ENCODE measurements at regions not wholly inside any gene's neighbourhood (a gene's known extent, or its start where the extent isn't known, plus 50 kb on each side); places are given as distances from the start of the nearest gene placed in this dataset.

DNA sequence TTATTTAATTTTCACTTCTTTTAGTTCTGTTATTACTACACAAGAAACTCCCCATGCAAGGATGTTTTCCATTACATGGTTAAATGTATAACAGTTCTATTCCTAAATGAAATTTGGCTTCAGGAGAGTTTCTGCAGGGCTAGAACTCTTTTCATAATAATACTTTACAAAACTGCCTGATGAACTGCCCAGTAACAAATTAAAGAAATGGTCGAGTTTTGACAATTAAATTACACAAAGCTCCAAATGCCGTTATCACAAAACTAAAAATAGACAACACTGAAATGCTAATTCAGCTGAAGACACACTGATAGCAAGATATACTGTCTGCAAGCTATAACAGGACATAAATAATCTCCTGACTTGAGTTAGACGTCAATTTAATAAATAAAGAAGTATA lies 435.2 kb upstream of the CCDC54 start:
- peaks cover 0 to 11% of the 10 kb centered on the region in 2 experiments; a peak in 3 of 4 replicates for H3K4me1 ChIP-seq (ENCODE audit: control insufficient read depth in 1 of 2, insufficient read depth in 2 of 2, low read depth in 1 of 2, low read length in 1 of 2)
- H3K9me2 ChIP-seq, result no peaks in the 10 kb centered on the region
- no peak for TF ChIP-seq EP300 (IDR thresholded peaks at IDR 0.05; ENCODE audit: borderline replicate concordance in 1 of 2, low read depth in 1 of 2, low read length in 1 of 2)
- TF ChIP-seq, protein P1, sequence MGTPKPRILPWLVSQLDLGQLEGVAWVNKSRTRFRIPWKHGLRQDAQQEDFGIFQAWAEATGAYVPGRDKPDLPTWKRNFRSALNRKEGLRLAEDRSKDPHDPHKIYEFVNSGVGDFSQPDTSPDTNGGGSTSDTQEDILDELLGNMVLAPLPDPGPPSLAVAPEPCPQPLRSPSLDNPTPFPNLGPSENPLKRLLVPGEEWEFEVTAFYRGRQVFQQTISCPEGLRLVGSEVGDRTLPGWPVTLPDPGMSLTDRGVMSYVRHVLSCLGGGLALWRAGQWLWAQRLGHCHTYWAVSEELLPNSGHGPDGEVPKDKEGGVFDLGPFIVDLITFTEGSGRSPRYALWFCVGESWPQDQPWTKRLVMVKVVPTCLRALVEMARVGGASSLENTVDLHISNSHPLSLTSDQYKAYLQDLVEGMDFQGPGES (IDR thresholded peaks at IDR 0.05; ENCODE audit: low read depth, low read length), result no peak
- TF ChIP-seq, protein P2, sequence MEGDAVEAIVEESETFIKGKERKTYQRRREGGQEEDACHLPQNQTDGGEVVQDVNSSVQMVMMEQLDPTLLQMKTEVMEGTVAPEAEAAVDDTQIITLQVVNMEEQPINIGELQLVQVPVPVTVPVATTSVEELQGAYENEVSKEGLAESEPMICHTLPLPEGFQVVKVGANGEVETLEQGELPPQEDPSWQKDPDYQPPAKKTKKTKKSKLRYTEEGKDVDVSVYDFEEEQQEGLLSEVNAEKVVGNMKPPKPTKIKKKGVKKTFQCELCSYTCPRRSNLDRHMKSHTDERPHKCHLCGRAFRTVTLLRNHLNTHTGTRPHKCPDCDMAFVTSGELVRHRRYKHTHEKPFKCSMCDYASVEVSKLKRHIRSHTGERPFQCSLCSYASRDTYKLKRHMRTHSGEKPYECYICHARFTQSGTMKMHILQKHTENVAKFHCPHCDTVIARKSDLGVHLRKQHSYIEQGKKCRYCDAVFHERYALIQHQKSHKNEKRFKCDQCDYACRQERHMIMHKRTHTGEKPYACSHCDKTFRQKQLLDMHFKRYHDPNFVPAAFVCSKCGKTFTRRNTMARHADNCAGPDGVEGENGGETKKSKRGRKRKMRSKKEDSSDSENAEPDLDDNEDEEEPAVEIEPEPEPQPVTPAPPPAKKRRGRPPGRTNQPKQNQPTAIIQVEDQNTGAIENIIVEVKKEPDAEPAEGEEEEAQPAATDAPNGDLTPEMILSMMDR (IDR thresholded peaks at IDR 0.05), result no peak
- TF ChIP-seq MEF2A (IDR thresholded peaks at IDR 0.05; ENCODE audit: borderline replicate concordance, low read depth), result no peak
- TF ChIP-seq RCOR1 (IDR thresholded peaks at IDR 0.05; ENCODE audit: low read length), result no peak
- TF ChIP-seq CHD2 (IDR thresholded peaks at IDR 0.05; ENCODE audit: low read length, partially characterized antibody), result no peak
- no peak for TF ChIP-seq GATA2 (CRISPR knock-in tag; IDR thresholded peaks at IDR 0.05)
- TF ChIP-seq NFIC (IDR thresholded peaks at IDR 0.05; ENCODE audit: borderline replicate concordance), result no peak
- TF ChIP-seq, protein P3, sequence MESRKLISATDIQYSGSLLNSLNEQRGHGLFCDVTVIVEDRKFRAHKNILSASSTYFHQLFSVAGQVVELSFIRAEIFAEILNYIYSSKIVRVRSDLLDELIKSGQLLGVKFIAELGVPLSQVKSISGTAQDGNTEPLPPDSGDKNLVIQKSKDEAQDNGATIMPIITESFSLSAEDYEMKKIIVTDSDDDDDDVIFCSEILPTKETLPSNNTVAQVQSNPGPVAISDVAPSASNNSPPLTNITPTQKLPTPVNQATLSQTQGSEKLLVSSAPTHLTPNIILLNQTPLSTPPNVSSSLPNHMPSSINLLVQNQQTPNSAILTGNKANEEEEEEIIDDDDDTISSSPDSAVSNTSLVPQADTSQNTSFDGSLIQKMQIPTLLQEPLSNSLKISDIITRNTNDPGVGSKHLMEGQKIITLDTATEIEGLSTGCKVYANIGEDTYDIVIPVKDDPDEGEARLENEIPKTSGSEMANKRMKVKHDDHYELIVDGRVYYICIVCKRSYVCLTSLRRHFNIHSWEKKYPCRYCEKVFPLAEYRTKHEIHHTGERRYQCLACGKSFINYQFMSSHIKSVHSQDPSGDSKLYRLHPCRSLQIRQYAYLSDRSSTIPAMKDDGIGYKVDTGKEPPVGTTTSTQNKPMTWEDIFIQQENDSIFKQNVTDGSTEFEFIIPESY (IDR thresholded peaks at IDR 0.05; ENCODE audit: borderline replicate concordance, low read depth), result no peak
- TF ChIP-seq ELF1 (IDR thresholded peaks at IDR 0.05), result no peak
- TF ChIP-seq, protein P4, sequence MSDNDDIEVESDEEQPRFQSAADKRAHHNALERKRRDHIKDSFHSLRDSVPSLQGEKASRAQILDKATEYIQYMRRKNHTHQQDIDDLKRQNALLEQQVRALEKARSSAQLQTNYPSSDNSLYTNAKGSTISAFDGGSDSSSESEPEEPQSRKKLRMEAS (IDR thresholded peaks at IDR 0.05; ENCODE audit: low read depth), result no peak
- no peak for TF ChIP-seq JUND (IDR thresholded peaks at IDR 0.05)
- H3K4me3 ChIP-seq (ENCODE audit: low read depth in 2 of 2, low read length in 1 of 2), result no peak overlapping the region
- H3K27ac ChIP-seq (ENCODE audit: low read depth in 2 of 2, low read length in 1 of 2), result no peak overlapping the region
- 42% methylated on average over 3 of the region's 3 CpGs for WGBS (ENCODE audit: low lambda C conversion rate)
- no peaks in the 10 kb centered on the region for H3K79me2 ChIP-seq (ENCODE audit: insufficient read depth)
- H3K36me3 ChIP-seq (replicated peaks in 1 of 2; ENCODE audit: control insufficient read depth in 1 of 2, insufficient read depth in 2 of 2, low read length in 1 of 2), result no peaks in the 10 kb centered on the region
- H3K9me3 ChIP-seq, result no peaks in the 10 kb centered on the region
- no peak for DNase-seq
- no peaks in the 10 kb centered on the region for H3F3A ChIP-seq (replicated peaks; ENCODE audit: insufficient read depth)
- no peak overlapping the region for H2AFZ ChIP-seq (ENCODE audit: low read depth)
- CTCF ChIA-PET, result no interaction called here
- POLR2A ChIA-PET, result no interaction called here
- no peak overlapping the region for H3K9ac ChIP-seq
- H3K4me2 ChIP-seq, result no peak overlapping the region
- H4K20me1 ChIP-seq (ENCODE audit: insufficient read depth), result no peaks in the 10 kb centered on the region
- H3K27me3 ChIP-seq (ENCODE audit: insufficient read depth), result no peaks in the 10 kb centered on the region

DNA sequence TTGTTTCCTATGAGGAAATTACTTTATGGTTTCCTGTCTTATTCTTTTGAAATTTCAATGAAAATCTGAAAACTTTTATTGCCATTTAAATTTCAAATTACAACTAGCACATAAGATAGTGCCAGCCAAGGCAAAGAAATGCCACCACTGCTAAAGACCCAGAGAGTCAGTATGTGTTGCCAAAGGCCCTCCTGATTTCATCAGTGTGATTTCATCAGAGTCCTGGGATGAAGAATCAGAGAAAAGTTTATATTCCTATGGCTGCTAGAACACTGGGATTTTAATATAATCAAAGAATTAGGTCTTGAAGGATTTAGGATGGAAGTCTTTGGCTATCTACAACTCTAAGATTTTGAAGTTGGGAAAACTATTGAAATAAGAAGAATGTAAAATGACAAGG lies 434.2 kb upstream of the CCDC54 start:
- H2AFZ ChIP-seq (ENCODE audit: low read depth), result no peak overlapping the region
- H4K20me1 ChIP-seq (ENCODE audit: insufficient read depth), result no peaks in the 10 kb centered on the region
- H3K4me3 ChIP-seq (ENCODE audit: low read depth in 2 of 2, low read length in 1 of 2), result no peak overlapping the region
- H3K9me3 ChIP-seq, result no peaks in the 10 kb centered on the region
- H3K4me1 ChIP-seq (ENCODE audit: control insufficient read depth in 1 of 2, insufficient read depth in 2 of 2, low read depth in 1 of 2, low read length in 1 of 2), result peaks cover 0 to 11% of the 10 kb centered on the region in 2 experiments; a peak in 3 of 4 replicates
- no peaks in the 10 kb centered on the region for H3K27me3 ChIP-seq (ENCODE audit: insufficient read depth)
- H3K9ac ChIP-seq, result no peak overlapping the region
- ChIA-PET CTCF (no interaction called here), POLR2A (no interaction called here)
- H3K79me2 ChIP-seq (ENCODE audit: insufficient read depth), result no peaks in the 10 kb centered on the region
- H3K27ac ChIP-seq (ENCODE audit: low read depth in 2 of 2, low read length in 1 of 2), result no peak overlapping the region
- H3F3A ChIP-seq (replicated peaks; ENCODE audit: insufficient read depth), result no peaks in the 10 kb centered on the region
- H3K9me2 ChIP-seq, result no peaks in the 10 kb centered on the region
- H3K36me3 ChIP-seq (replicated peaks in 1 of 2; ENCODE audit: control insufficient read depth in 1 of 2, insufficient read depth in 2 of 2, low read length in 1 of 2), result no peaks in the 10 kb centered on the region
- no peak overlapping the region for H3K4me2 ChIP-seq
- no peak for DNase-seq
- TF ChIP-seq SMC3 (IDR thresholded peaks at IDR 0.05; ENCODE audit: low read depth, low read length), result no peak
- no peak for TF ChIP-seq ELF1 (IDR thresholded peaks at IDR 0.05)
- TF ChIP-seq POLR2AphosphoS5 (IDR thresholded peaks at IDR 0.05; ENCODE audit: low read depth, low read length), result no peak
- no peak for TF ChIP-seq JUND (IDR thresholded peaks at IDR 0.05)
- TF ChIP-seq RFX5 (IDR thresholded peaks at IDR 0.05; ENCODE audit: low read length), result no peak
- TF ChIP-seq MEF2A (IDR thresholded peaks at IDR 0.05; ENCODE audit: borderline replicate concordance, low read depth), result no peak
- TF ChIP-seq MXI1 (IDR thresholded peaks at IDR 0.05; ENCODE audit: low read depth, low read length), result no peak
- no peak for TF ChIP-seq TAF1 (IDR thresholded peaks at IDR 0.05; ENCODE audit: borderline replicate concordance, low read depth, low read length)
- TF ChIP-seq, protein P3 (IDR thresholded peaks at IDR 0.05; ENCODE audit: borderline replicate concordance, low read depth), result no peak
- no peak for TF ChIP-seq FOXJ3 (CRISPR knock-in tag; IDR thresholded peaks at IDR 0.05)
- TF ChIP-seq TCF12 (IDR thresholded peaks at IDR 0.05), result no peak
- TF ChIP-seq, protein P5, sequence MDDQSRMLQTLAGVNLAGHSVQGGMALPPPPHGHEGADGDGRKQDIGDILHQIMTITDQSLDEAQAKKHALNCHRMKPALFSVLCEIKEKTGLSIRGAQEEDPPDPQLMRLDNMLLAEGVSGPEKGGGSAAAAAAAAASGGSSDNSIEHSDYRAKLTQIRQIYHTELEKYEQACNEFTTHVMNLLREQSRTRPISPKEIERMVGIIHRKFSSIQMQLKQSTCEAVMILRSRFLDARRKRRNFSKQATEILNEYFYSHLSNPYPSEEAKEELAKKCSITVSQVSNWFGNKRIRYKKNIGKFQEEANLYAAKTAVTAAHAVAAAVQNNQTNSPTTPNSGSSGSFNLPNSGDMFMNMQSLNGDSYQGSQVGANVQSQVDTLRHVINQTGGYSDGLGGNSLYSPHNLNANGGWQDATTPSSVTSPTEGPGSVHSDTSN (IDR thresholded peaks at IDR 0.05), result no peak
- TF ChIP-seq TEAD4 (IDR thresholded peaks at IDR 0.05; ENCODE audit: borderline replicate concordance, insufficient read depth), result no peak
- no peak for TF ChIP-seq FOXM1 (IDR thresholded peaks at IDR 0.05; ENCODE audit: low read depth)

Data from SK-N-SH (cell line).